IMR-90 (cell line): ENCODE measurements at regions not wholly inside any gene's neighbourhood (a gene's known extent, or its start where the extent isn't known, plus 50 kb on each side); places are given as distances from the start of the nearest gene placed in this dataset.

ENCODE experiments used
- ATAC-seq: fragments of 200-7000 bp; cut with Tn5 transposase; 2 replicates; pipeline ENCODE4 v1.9.1; 2020; ENCODE audit warnings: low read depth, mild to moderate bottlenecking, moderate library complexity
- BruUV-seq: library from RNA; stranded (reverse); fragments of 400-500 nt; replicated peaks from 2 replicates; lab custom pipeline; 2021; lab: Mats Ljungman, UMichigan
- CTCF ChIA-PET: fragments of 300-600 bp; formaldehyde crosslinking; extraction: SDS; loops from one replicate; lab custom pipeline; 2021; ENCODE audit warnings: antibody characterized with exemption; lab: Yijun Ruan, JAX
- POLR2A ChIA-PET: fragments of 300-600 bp; sonication (Branson Sonifier 250); formaldehyde crosslinking; loops from one replicate; lab custom pipeline; 2022; ENCODE audit warnings: antibody characterized with exemption; ENCODE audit not compliant: unreplicated experiment; lab: Charles Lee
- DNase-seq: peaks from one replicate; pipeline ENCODE4 v3.0.0; 2013
- H2AFZ ChIP-seq: replicated peaks from 2 replicates; pipeline ENCODE3; 2013; ENCODE audit warnings: low read length, mild to moderate bottlenecking; ENCODE audit not compliant: poor library complexity
- H2AK5ac ChIP-seq: 2 replicates; pipeline ENCODE4 v1.6.1; 2013; ENCODE audit warnings: low read depth, low read length, inconsistent platforms
- H2AK9ac ChIP-seq: replicated peaks from 2 replicates; pipeline ENCODE3; 2013; ENCODE audit warnings: mild to moderate bottlenecking, low read depth, low read length, moderate library complexity; ENCODE audit not compliant: poor library complexity
- H2BK120ac ChIP-seq: 2 replicates; pipeline ENCODE4 v1.6.1; 2013; ENCODE audit warnings: low read depth, low read length, inconsistent platforms
- H2BK15ac ChIP-seq: 3 replicates; pipeline ENCODE4 v1.6.1; 2013; ENCODE audit warnings: low read depth, low read length, inconsistent platforms
- H2BK20ac ChIP-seq: 2 replicates; pipeline ENCODE4 v1.6.1; 2013; ENCODE audit warnings: low read depth, mild to moderate bottlenecking, inconsistent platforms, low read length, moderate library complexity
- H2BK5ac ChIP-seq: 2 replicates; pipeline ENCODE4 v1.6.1; 2013; ENCODE audit warnings: mild to moderate bottlenecking, low read depth, low read length, inconsistent platforms; ENCODE audit not compliant: poor library complexity, severe bottlenecking
- H3K14ac ChIP-seq: replicated peaks from 2 replicates; pipeline ENCODE4 v1.6.1; 2013; ENCODE audit warnings: low read depth, low read length, inconsistent platforms
- H3K18ac ChIP-seq: 2 replicates; pipeline ENCODE4 v1.6.1; 2013; ENCODE audit warnings: low read depth, low read length, control low read depth
- H3K23ac ChIP-seq: 2 replicates; pipeline ENCODE4 v1.6.1; 2013; ENCODE audit warnings: low read depth, low read length, inconsistent platforms
- H3K27ac ChIP-seq: 2 replicates; pipeline ENCODE4 v1.5.1; 2013; ENCODE audit warnings: mild to moderate bottlenecking, control low read depth, low read length; ENCODE audit not compliant: insufficient read depth
- H3K27me3 ChIP-seq: 2 replicates; pipeline ENCODE4 v1.6.1; 2013; ENCODE audit warnings: low read length; ENCODE audit not compliant: control insufficient read depth, insufficient read depth
- H3K36me3 ChIP-seq: 2 replicates; pipeline ENCODE4 v1.6.1; 2013; ENCODE audit warnings: low read length, mixed read lengths; ENCODE audit not compliant: control insufficient read depth, insufficient read depth
- H3K4ac ChIP-seq: 2 replicates; pipeline ENCODE4 v1.6.1; 2013; ENCODE audit warnings: low read depth, low read length, inconsistent platforms
- H3K4me1 ChIP-seq: 2 replicates; pipeline ENCODE4 v1.6.1; 2013; ENCODE audit warnings: low read length, mixed read lengths; ENCODE audit not compliant: control insufficient read depth, insufficient read depth
- H3K4me2 ChIP-seq: 2 replicates; pipeline ENCODE4 v1.6.1; 2013; ENCODE audit warnings: low read depth, mild to moderate bottlenecking, control low read depth, low read length, moderate library complexity
- H3K4me3 ChIP-seq: 2 replicates; pipeline ENCODE4 v1.5.1; 2013; ENCODE audit warnings: low read depth, mild to moderate bottlenecking, control low read depth, low read length, moderate library complexity; ENCODE audit not compliant: insufficient read depth
- H3K56ac ChIP-seq: 2 replicates; pipeline ENCODE4 v1.6.1; 2013; ENCODE audit warnings: low read length, inconsistent platforms; ENCODE audit not compliant: insufficient read depth; ENCODE audit errors: extremely low read depth
- H3K79me1 ChIP-seq, 2 experiments: 2 replicates each; pipeline ENCODE4 v1.6.1; 2013; ENCODE audit warnings: low read length in 2 of 2, inconsistent platforms in 1 of 2, low read depth in 1 of 2
- H3K9ac ChIP-seq: 2 replicates; pipeline ENCODE4 v1.6.1; 2013; ENCODE audit warnings: low read depth, low read length, control low read depth
- H3K9me1 ChIP-seq: 2 replicates; pipeline ENCODE4 v1.6.1; 2013; ENCODE audit warnings: low read length, inconsistent platforms; ENCODE audit not compliant: insufficient read depth
- H3K9me3 ChIP-seq: 2 replicates; pipeline ENCODE4 v1.6.1; 2013; ENCODE audit warnings: low read length; ENCODE audit not compliant: control insufficient read depth, insufficient read depth
- H4K20me1 ChIP-seq: 2 replicates; pipeline ENCODE4 v1.6.1; 2013; ENCODE audit warnings: low read length, inconsistent platforms; ENCODE audit not compliant: insufficient read depth
- H4K5ac ChIP-seq: 2 replicates; pipeline ENCODE4 v1.6.1; 2013; ENCODE audit warnings: mild to moderate bottlenecking, low read depth, low read length, control low read depth
- H4K8ac ChIP-seq, 2 experiments: 2 replicates each; pipeline ENCODE4 v1.6.1; 2013; ENCODE audit warnings: low read depth in 2 of 2, low read length in 2 of 2, control low read depth in 1 of 2, inconsistent platforms in 1 of 2
- H4K91ac ChIP-seq: 2 replicates; pipeline ENCODE4 v1.6.1; 2013; ENCODE audit warnings: low read depth, low read length, inconsistent platforms; ENCODE audit not compliant: insufficient read depth
- POLR2A ChIP-seq: IDR thresholded peaks from 2 replicates; pipeline ENCODE4 v1.6.1; 2012; ENCODE audit warnings: mild to moderate bottlenecking, low read depth, low read length
- RFX5 ChIP-seq: IDR thresholded peaks from 2 replicates; pipeline ENCODE4 v1.8.0; 2012; ENCODE audit warnings: low read depth, mild to moderate bottlenecking, low read length, moderate library complexity
- WGBS, 2 experiments: methylation state at CpG; one replicate each; pipeline versions ENCODE4 v1.1.5 to v1.1.7; 2013; ENCODE audit warnings: missing lambda C conversion rate in 2 of 2; ENCODE audit not compliant: insufficient read length in 1 of 2; ENCODE audit errors: extremely low coverage in 2 of 2; 5-methylcytosine and 5-hydroxymethylcytosine counted together
- dilution Hi-C: fragments of 300-500 bp; cut with HindIII; formaldehyde crosslinking; loops from one replicate; pipeline ENCODE4 v1.14.3; 2018; ENCODE audit warnings: low sequenced_read_pairs; ENCODE audit not compliant: unreplicated experiment
- in situ Hi-C: fragments of 300-500 bp; cut with MboI; formaldehyde crosslinking; loops from 3 replicates; pipeline ENCODE4 v1.14.3; 2019; ENCODE audit warnings: low sequenced_read_pairs, inconsistent platforms, mixed read lengths
- intact Hi-C: fragments of 100-400 bp; cut with micrococcal nuclease; formaldehyde crosslinking; loops from 2 replicates; pipeline ENCODE4 v1.10.0; 2022

DNA sequence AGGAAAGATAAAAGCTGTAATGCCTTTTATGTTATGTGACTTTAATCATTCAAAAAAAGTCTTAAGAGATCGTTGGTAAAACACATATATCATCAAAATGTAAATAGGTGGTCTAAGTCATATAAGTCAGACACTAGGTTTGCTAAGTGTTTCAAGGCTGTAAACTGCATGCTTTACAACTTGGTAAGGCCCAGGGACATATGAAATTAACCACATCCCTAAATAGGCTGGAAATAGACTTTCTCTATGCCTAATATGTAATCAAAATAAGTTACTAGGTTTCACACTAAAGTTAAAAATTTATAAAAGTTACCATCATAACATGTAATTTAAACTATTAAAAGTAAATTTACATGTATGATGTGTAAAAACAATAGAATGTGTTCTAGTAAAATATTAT, 946.3 kb upstream of the LRATD1 start:
- Histone ChIP-seq H3K23ac (no peak overlapping the region), H3K9me3 (peaks cover 14% of the 10 kb centered on the region), H3K56ac (no peak overlapping the region), H2BK5ac (no peak overlapping the region), H3K4me2 (no peak overlapping the region), H3K79me1 (no peaks in the 10 kb centered on the region), H3K27me3 (no peaks in the 10 kb centered on the region), H3K27ac (no peak overlapping the region), H2AK9ac (no peak overlapping the region), H2AFZ (no peak overlapping the region), H3K36me3 (no peaks in the 10 kb centered on the region), H3K4me1 (no peaks in the 10 kb centered on the region), H3K9me1 (no peaks in the 10 kb centered on the region), H4K91ac (no peak overlapping the region), H2BK15ac (no peak overlapping the region), H3K14ac (no peak overlapping the region), H3K4me3 (no peak overlapping the region), H3K18ac (no peak overlapping the region), H2AK5ac (no peak overlapping the region), H4K20me1 (no peaks in the 10 kb centered on the region), H2BK120ac (no peak overlapping the region), H2BK20ac (no peak overlapping the region), H3K4ac (no peak overlapping the region), H4K8ac (no peak overlapping the region), H4K5ac (no peak overlapping the region), H3K9ac (no peak overlapping the region)
- CTCF ChIA-PET: no interaction called here
- WGBS, 2 experiments: no CpG with 5 or more reads among the region's 1 CpG
- POLR2A ChIA-PET: no interaction called here
- in situ Hi-C loops (no loop called here), intact Hi-C loops (no loop called here), dilution Hi-C loops (no loop called here)
- no peak for DNase-seq
- ATAC-seq: no peak
- BruUV-seq: no TSS peak
- TF ChIP-seq RFX5 (no peak), POLR2A (no peak)
